GM10248 (cell line): ENCODE measurements at regions not wholly inside any gene's neighbourhood (a gene's known extent, or its start where the extent isn't known, plus 50 kb on each side); places are given as distances from the start of the nearest gene placed in this dataset.

Experiments
- CTCF ChIA-PET: fragments of 300-600 bp; sonication (Branson Sonifier 250); formaldehyde crosslinking; extraction: SDS; loops from one replicate; lab custom pipeline; 2021; ENCODE audit warnings: antibody characterized with exemption; lab: Yijun Ruan, JAX
- POLR2A ChIA-PET: fragments of 350-650 bp; sonication (Branson Sonifier 250); formaldehyde crosslinking; extraction: SDS; loops from one replicate; lab custom pipeline; 2020; ENCODE audit warnings: antibody characterized with exemption; lab: Yijun Ruan, JAX
- DNase-seq: peaks from one replicate; pipeline ENCODE4 v3.0.0; 2012; ENCODE audit errors: extremely low spot score
- TF ChIP-seq, protein P1 (sequence below): IDR thresholded peaks from 2 replicates; pipeline ENCODE4 v1.5.1; 2012; ENCODE audit warnings: mild to moderate bottlenecking, low read depth; ENCODE audit errors: extremely low read depth, missing control alignments, control extremely low read depth

DNA sequence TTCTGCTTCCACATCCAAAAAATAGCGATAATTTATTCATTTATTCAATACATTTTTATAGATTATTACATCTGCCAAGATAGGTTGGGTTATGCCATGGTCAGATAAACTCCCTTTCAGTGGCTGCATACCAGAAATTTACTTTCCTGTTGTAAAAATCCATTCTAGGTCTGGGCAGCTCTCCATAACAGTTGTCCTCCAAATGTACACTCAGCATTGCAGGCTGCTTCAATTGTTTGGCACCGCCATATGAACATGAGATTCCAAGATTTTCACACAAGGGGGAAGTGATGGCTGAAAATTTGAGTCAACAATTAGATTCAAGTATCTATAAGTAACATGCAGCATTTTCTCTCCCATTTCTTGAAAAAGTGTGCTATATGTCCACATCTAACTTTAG, 568.7 kb downstream of the ETV1 start:
- TF ChIP-seq, protein P1, sequence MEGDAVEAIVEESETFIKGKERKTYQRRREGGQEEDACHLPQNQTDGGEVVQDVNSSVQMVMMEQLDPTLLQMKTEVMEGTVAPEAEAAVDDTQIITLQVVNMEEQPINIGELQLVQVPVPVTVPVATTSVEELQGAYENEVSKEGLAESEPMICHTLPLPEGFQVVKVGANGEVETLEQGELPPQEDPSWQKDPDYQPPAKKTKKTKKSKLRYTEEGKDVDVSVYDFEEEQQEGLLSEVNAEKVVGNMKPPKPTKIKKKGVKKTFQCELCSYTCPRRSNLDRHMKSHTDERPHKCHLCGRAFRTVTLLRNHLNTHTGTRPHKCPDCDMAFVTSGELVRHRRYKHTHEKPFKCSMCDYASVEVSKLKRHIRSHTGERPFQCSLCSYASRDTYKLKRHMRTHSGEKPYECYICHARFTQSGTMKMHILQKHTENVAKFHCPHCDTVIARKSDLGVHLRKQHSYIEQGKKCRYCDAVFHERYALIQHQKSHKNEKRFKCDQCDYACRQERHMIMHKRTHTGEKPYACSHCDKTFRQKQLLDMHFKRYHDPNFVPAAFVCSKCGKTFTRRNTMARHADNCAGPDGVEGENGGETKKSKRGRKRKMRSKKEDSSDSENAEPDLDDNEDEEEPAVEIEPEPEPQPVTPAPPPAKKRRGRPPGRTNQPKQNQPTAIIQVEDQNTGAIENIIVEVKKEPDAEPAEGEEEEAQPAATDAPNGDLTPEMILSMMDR = no peak
- ChIA-PET POLR2A (no interaction called here), CTCF (no interaction called here)
- DNase-seq = no peak

DNA sequence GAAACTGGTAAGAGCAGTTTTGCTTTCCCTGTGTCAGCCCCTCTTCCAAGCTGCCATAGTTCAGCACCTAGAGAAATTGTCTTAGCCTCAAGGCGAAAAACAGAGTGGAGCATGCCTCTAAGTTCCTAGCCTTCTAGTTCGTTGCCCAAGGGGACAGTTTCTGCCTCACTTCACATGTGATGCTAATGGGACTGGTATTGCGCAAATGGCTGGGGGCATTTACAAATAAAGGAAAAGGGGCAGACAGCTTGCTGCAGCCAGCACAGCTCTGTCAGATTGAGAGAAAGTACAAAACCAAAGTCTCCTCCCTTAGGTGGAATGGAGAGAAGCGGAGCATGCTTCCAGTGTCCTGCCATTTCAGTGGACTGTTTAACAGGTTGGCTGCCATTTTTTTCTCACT, 567.7 kb downstream of the ETV1 start:
- POLR2A ChIA-PET = no interaction called here
- CTCF ChIA-PET = no interaction called here

DNA sequence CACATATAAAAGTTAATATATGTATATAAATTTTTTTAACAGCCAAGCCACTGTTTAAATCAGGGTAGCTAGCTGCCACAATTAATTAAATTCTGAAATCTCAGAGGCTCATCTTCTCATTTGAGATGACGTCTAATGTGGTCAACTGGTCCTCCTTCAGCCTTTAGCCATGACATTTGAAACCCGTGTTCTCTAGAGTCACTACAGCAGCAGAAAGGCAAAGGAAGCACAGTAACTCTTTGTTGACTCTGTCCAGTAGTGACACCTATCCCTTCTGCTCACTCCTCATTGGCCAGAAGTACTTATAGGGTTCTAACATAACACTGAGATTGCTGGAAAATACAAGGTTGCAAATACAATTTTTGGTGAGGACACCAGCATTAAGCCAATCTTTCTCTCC, 555.5 kb downstream of the ETV1 start:
- TF ChIP-seq, protein P1 = no peak
- POLR2A ChIA-PET = no interaction called here
- no peak for DNase-seq
- CTCF ChIA-PET = no interaction called here

More for the DNA sequence above, 567.7 kb downstream of the ETV1 start:
- DNase-seq = no peak
- TF ChIP-seq, protein P1 = no peak

DNA sequence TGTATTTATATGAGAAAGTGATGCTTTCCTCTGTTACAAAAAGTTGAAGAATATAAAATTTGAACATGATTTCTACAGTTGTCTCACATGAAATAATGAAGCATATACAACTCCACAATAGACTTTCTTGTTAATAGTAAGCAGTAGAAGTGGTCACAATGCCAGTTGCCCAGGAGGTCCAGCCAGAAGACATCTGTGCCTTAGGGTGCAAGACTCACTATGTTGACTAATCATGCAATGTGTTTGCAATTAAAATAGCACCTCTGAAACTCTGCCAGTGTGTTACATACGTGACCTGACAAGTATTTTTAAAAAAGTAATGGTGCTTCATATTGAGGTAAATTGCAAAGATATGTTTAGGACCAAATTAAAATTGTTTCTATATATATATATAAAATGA, 547.2 kb downstream of the ETV1 start:
- no peak for DNase-seq
- TF ChIP-seq, protein P1 = no peak
- ChIA-PET POLR2A (no interaction called here), CTCF (no interaction called here)

DNA sequence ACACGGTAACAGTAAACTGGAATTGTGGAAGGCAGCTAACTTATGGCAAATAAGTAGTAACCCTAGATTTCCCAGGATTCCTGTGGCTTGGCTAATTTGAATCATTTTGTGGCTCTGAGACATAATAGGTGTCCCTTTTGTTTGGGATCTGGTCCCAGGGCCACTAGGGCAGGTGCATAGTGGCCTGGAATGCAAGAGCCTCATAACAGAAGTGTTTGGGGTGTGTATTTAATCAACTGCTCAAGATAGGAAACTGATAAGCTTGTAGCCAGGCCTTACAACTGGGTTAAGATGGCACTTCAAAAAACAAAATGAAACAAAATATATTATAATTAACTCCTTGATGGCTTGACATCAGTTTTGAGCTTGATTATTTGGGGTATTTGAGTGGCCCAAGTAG, 541.8 kb downstream of the ETV1 start:
- ChIA-PET CTCF (interaction anchor here (1.3 kb wide), 1 partner anchor 9 kb away, joined by 3 read pairs; no protein-coding TSS in a partner anchor), POLR2A (no interaction called here)
- DNase-seq = no peak
- TF ChIP-seq, protein P1 = no peak

DNA sequence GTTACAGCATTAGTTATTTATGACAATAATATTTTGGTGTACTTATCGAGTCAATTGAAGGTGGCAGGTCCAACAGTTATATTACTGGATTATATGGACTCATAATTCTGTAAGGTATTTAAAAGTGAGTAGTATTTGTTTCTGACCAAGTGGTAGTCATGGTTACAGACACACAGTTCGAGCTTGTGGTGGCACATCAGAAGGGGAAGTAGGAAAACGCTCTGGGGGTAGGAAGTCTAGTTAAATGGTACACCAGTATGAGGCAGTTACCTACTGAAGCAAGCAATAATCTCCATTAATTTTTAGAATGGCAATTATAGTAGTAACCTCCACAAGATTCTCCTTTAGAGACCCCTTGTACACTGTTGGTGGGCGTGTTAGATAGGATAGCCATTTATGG, 541.2 kb downstream of the ETV1 start:
- POLR2A ChIA-PET = no interaction called here
- CTCF ChIA-PET = interaction anchor here (1.3 kb wide), 1 partner anchor 8 kb away, joined by 3 read pairs; no protein-coding TSS in a partner anchor
- DNase-seq = no peak
- TF ChIP-seq, protein P1 = no peak
